ENCODE measurements at regions not wholly inside any gene's neighbourhood (a gene's known extent, or its start where the extent isn't known, plus 50 kb on each side); places are given as distances from the start of the nearest gene placed in this dataset.

GRCh38 chr6:18545726-18546125, 158.6 kb downstream of the RNF144B start:
- TF ChIP-seq CTCF (IDR thresholded peaks at IDR 0.05; ENCODE audit: borderline replicate concordance, extremely low read depth, low read length, poor library complexity, severe bottlenecking) (no peak), EZH2 (IDR thresholded peaks at IDR 0.05; ENCODE audit: borderline replicate concordance, low read depth, low read length, severe bottlenecking) (no peak)
- Histone ChIP-seq H3K79me2 (ENCODE audit: insufficient read depth, low read length) (no peaks in the 10 kb centered on the region), H3K9me3 (ENCODE audit: insufficient read depth, low read length, severe bottlenecking) (no peaks in the 10 kb centered on the region), H3K36me3 (ENCODE audit: insufficient read depth, low read length) (no peaks in the 10 kb centered on the region), H4K20me1 (ENCODE audit: insufficient read depth, low read length) (no peaks in the 10 kb centered on the region), H2AFZ (ENCODE audit: low read depth, low read length) (no peak overlapping the region), H3K27ac (ENCODE audit: low read length) (no peak overlapping the region), H3K4me2 (ENCODE audit: insufficient read depth, low read length) (no peak overlapping the region), H3K4me1 (ENCODE audit: insufficient read depth, low read length) (no peaks in the 10 kb centered on the region), H3K9ac (ENCODE audit: low read depth, low read length) (no peak overlapping the region), H3K4me3 (ENCODE audit: low read depth in 1 of 2, low read length in 2 of 2) (no peak overlapping the region), H3K27me3 (ENCODE audit: insufficient read depth, low read length, poor library complexity) (no peaks in the 10 kb centered on the region)
- DNase-seq (no peak), ATAC-seq (ENCODE audit: insufficient read depth, low read depth) (no peak)

- Histone ChIP-seq H4K20me1 (ENCODE audit: insufficient read depth, low read length) (no peaks in the 10 kb centered on the region), H3K9ac (ENCODE audit: low read depth, low read length) (no peak overlapping the region), H3K27ac (ENCODE audit: low read length) (no peak overlapping the region), H3K27me3 (ENCODE audit: insufficient read depth, low read length, poor library complexity) (no peaks in the 10 kb centered on the region), H3K4me1 (ENCODE audit: insufficient read depth, low read length) (no peaks in the 10 kb centered on the region), H2AFZ (ENCODE audit: low read depth, low read length) (no peak overlapping the region), H3K9me3 (ENCODE audit: insufficient read depth, low read length, severe bottlenecking) (no peaks in the 10 kb centered on the region), H3K79me2 (ENCODE audit: insufficient read depth, low read length) (no peaks in the 10 kb centered on the region), H3K4me3 (ENCODE audit: low read depth in 1 of 2, low read length in 2 of 2) (no peak overlapping the region), H3K36me3 (ENCODE audit: insufficient read depth, low read length) (no peaks in the 10 kb centered on the region), H3K4me2 (ENCODE audit: insufficient read depth, low read length) (no peak overlapping the region)
- ATAC-seq (ENCODE audit: insufficient read depth, low read depth) (no peak), DNase-seq (no peak)
- TF ChIP-seq EZH2 (IDR thresholded peaks at IDR 0.05; ENCODE audit: borderline replicate concordance, low read depth, low read length, severe bottlenecking), result no peak
- no peak for TF ChIP-seq CTCF (IDR thresholded peaks at IDR 0.05; ENCODE audit: borderline replicate concordance, extremely low read depth, low read length, poor library complexity, severe bottlenecking)
Observed at GRCh38 chr6:18550119-18550518, 163.0 kb downstream of the RNF144B start.

- Histone ChIP-seq H3K4me3 (ENCODE audit: low read depth in 1 of 2, low read length in 2 of 2) (no peak overlapping the region), H3K9ac (ENCODE audit: low read depth, low read length) (no peak overlapping the region), H3K36me3 (ENCODE audit: insufficient read depth, low read length) (no peaks in the 10 kb centered on the region), H3K4me2 (ENCODE audit: insufficient read depth, low read length) (no peak overlapping the region), H3K27me3 (ENCODE audit: insufficient read depth, low read length, poor library complexity) (no peaks in the 10 kb centered on the region), H3K27ac (ENCODE audit: low read length) (no peak overlapping the region), H3K4me1 (ENCODE audit: insufficient read depth, low read length) (no peaks in the 10 kb centered on the region), H3K79me2 (ENCODE audit: insufficient read depth, low read length) (no peaks in the 10 kb centered on the region), H4K20me1 (ENCODE audit: insufficient read depth, low read length) (no peaks in the 10 kb centered on the region), H3K9me3 (ENCODE audit: insufficient read depth, low read length, severe bottlenecking) (no peaks in the 10 kb centered on the region), H2AFZ (ENCODE audit: low read depth, low read length) (no peak overlapping the region)
- TF ChIP-seq CTCF (IDR thresholded peaks at IDR 0.05; ENCODE audit: borderline replicate concordance, extremely low read depth, low read length, poor library complexity, severe bottlenecking) (no peak), EZH2 (IDR thresholded peaks at IDR 0.05; ENCODE audit: borderline replicate concordance, low read depth, low read length, severe bottlenecking) (no peak)
- ATAC-seq (ENCODE audit: insufficient read depth, low read depth) (no peak), DNase-seq (no peak)
Observed at GRCh38 chr6:18551228-18551627, 164.1 kb downstream of the RNF144B start.

- H4K20me1 ChIP-seq (ENCODE audit: insufficient read depth, low read length), result no peaks in the 10 kb centered on the region
- TF ChIP-seq CTCF (IDR thresholded peaks at IDR 0.05; ENCODE audit: borderline replicate concordance, extremely low read depth, low read length, poor library complexity, severe bottlenecking), result no peak
- no peak for TF ChIP-seq EZH2 (IDR thresholded peaks at IDR 0.05; ENCODE audit: borderline replicate concordance, low read depth, low read length, severe bottlenecking)
- H3K4me3 ChIP-seq (ENCODE audit: low read depth in 1 of 2, low read length in 2 of 2), result no peak overlapping the region
- no peaks in the 10 kb centered on the region for H3K79me2 ChIP-seq (ENCODE audit: insufficient read depth, low read length)
- no peak for DNase-seq
- no peaks in the 10 kb centered on the region for H3K9me3 ChIP-seq (ENCODE audit: insufficient read depth, low read length, severe bottlenecking)
- H3K36me3 ChIP-seq (ENCODE audit: insufficient read depth, low read length), result no peaks in the 10 kb centered on the region
- H3K4me1 ChIP-seq (ENCODE audit: insufficient read depth, low read length), result no peaks in the 10 kb centered on the region
- no peak overlapping the region for H3K27ac ChIP-seq (ENCODE audit: low read length)
- H3K9ac ChIP-seq (ENCODE audit: low read depth, low read length), result no peak overlapping the region
- H2AFZ ChIP-seq (ENCODE audit: low read depth, low read length), result no peak overlapping the region
- H3K4me2 ChIP-seq (ENCODE audit: insufficient read depth, low read length), result no peak overlapping the region
- no peaks in the 10 kb centered on the region for H3K27me3 ChIP-seq (ENCODE audit: insufficient read depth, low read length, poor library complexity)
- no peak for ATAC-seq (ENCODE audit: insufficient read depth, low read depth)
Observed at GRCh38 chr6:18555750-18556149, 168.6 kb downstream of the RNF144B start.
